HG02973 (cell line): ENCODE measurements at regions not wholly inside any gene's neighbourhood (a gene's known extent, or its start where the extent isn't known, plus 50 kb on each side); places are given as distances from the start of the nearest gene placed in this dataset.
"Not testable (repeated sequence)": the region's sequence is repeated elsewhere in the genome, so short reads cannot be mapped to it uniquely, and the experiment has no call there.

Experiments
- ATAC-seq: cut with Tn5 transposase; IDR thresholded peaks from one replicate; pipeline ENCODE4 v1.9.1; 2021; ENCODE audit warnings: moderate library complexity; ENCODE audit not compliant: unreplicated experiment

GRCh38 chr2:22361571-22361970 is 1023.4 kb upstream of the KLHL29 start:
- ATAC-seq, result no peak

- no peak for ATAC-seq
Measured at GRCh38 chr2:22375096-22375495, 1009.9 kb upstream of the KLHL29 start.

- ATAC-seq, result no peak
Measured at GRCh38 chr2:22377268-22377667, 1007.7 kb upstream of the KLHL29 start.

GRCh38 chr2:22382479-22383169 is 1002.4 kb upstream of the KLHL29 start:
- no peak for ATAC-seq

- ATAC-seq, result no peak
Measured at GRCh38 chr2:22397847-22398246, 987.1 kb upstream of the KLHL29 start.

- no peak for ATAC-seq
Measured at GRCh38 chr2:22403748-22404147, 981.2 kb upstream of the KLHL29 start.

- ATAC-seq, result no peak
Measured at GRCh38 chr2:22406625-22407024, 978.4 kb upstream of the KLHL29 start.

GRCh38 chr2:22420076-22420475 is 964.9 kb upstream of the KLHL29 start:
- no peak for ATAC-seq

- ATAC-seq, result no peak
Measured at GRCh38 chr2:22442051-22442450, 942.9 kb upstream of the KLHL29 start.

- no peak for ATAC-seq
Measured at GRCh38 chr2:22444281-22444680, 940.7 kb upstream of the KLHL29 start.

GRCh38 chr2:22449696-22450095 is 935.3 kb upstream of the KLHL29 start:
- ATAC-seq, result no peak

- ATAC-seq, result no peak
Measured at GRCh38 chr2:22450831-22451230, 934.1 kb upstream of the KLHL29 start.

GRCh38 chr2:22454826-22455485 is 930.0 kb upstream of the KLHL29 start:
- ATAC-seq, result no peak

GRCh38 chr2:22458440-22458839 is 926.5 kb upstream of the KLHL29 start:
- ATAC-seq, result no peak

- ATAC-seq, result not testable (repeated sequence)
Measured at GRCh38 chr2:22475103-22475502, 909.9 kb upstream of the KLHL29 start.

- ATAC-seq, result no peak
Measured at GRCh38 chr2:22478329-22478728, 906.6 kb upstream of the KLHL29 start.

GRCh38 chr2:22481486-22482259 is 903.3 kb upstream of the KLHL29 start:
- ATAC-seq, result no peak

GRCh38 chr2:22483036-22483435 is 901.9 kb upstream of the KLHL29 start:
- no peak for ATAC-seq

- no peak for ATAC-seq
Measured at GRCh38 chr2:22485486-22485885, 899.5 kb upstream of the KLHL29 start.

- ATAC-seq, result no peak
Measured at GRCh38 chr2:22486343-22486742, 898.6 kb upstream of the KLHL29 start.

- no peak for ATAC-seq
Measured at GRCh38 chr2:22487036-22487435, 897.9 kb upstream of the KLHL29 start.

- no peak for ATAC-seq
Measured at GRCh38 chr2:22487541-22487940, 897.4 kb upstream of the KLHL29 start.
